HG03469 (cell line): ENCODE measurements at regions not wholly inside any gene's neighbourhood (a gene's known extent, or its start where the extent isn't known, plus 50 kb on each side); places are given as distances from the start of the nearest gene placed in this dataset.

Experiments
- ATAC-seq: cut with Tn5 transposase; IDR thresholded peaks from one replicate; pipeline ENCODE4 v1.9.1; 2021; ENCODE audit warnings: mild to moderate bottlenecking, moderate library complexity, moderate number of reproducible peaks; ENCODE audit not compliant: unreplicated experiment

- ATAC-seq = no peak
Observed at GRCh38 chr2:51888120-51888519, 856.2 kb upstream of the NRXN1 start.

- ATAC-seq = no peak
Observed at GRCh38 chr2:51881673-51882072, 849.7 kb upstream of the NRXN1 start.

GRCh38 chr2:51880153-51880552 lies 848.2 kb upstream of the NRXN1 start:
- no peak for ATAC-seq

DNA sequence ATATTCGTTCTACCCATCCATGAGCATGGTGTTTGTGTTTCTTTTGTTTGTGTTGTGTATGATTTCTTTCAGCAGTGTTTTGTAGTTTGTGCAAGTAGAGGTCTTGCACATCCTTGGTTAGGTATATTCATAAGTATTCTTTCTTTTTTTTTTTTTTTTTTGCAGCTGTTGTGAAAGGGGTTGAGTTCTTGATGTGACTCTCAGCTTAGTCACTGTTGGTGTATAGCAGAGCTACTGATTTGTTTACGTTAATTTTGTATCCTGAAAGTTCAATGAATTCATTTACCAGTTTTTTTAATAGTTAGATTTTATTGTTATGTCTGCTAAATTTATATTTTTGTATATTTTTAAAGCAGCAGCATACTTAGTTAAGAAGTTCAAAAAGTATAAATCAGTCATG lies 834.4 kb upstream of the NRXN1 start:
- ATAC-seq = no peak

DNA sequence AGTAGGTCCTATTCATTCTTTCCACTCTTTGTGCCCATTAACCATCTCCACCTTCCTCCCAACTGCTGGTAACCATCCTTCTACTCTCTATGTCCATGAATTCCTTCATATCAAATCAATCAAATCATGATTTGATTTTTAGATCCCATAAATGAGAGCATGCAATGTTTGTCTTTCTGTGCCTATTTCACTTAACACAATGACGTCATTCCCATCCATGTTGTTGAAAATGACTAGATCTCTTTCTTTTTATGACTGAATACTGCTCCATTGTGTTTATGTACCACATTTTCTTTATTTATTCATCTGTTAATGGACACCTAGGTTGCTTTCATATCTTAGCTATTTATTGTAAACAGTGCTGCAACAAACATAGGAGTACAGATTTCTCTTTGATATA lies 827.3 kb upstream of the NRXN1 start:
- ATAC-seq = no peak

DNA sequence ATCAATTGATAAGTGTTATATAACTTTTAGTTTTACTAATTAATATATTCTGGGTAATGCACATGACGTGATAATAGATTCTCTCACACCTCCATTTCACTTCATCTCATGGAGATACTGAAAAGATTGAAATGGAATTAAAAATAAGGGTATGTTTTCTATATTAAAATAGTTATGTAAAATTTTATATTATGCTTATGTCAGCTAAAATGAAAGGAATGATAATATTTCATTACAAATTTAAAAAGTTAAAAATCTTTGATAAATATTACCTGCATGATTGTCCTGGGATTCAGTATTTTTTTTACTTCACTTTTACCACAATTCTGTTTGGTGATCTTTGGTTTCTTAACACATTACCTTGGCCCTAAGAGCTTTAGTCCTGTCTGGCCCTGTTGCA lies 823.8 kb upstream of the NRXN1 start:
- no peak for ATAC-seq

DNA sequence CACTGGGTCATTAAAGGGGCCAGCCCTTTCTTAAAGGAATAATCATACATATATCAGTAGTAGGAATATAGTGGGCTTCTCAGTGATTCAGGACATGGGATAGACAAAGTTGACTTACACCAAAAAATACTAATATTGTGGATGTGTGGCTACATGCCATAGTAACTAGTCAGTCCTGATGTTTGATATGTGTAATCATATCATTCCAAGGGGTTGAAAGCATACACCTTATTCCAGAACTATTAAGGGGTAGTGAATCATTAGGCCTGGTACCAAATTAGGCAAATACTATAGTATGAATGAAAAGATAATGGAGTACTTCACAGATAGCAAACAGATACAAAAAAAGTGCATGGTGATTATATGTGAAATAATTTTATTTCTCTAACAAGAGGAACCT lies 814.9 kb upstream of the NRXN1 start:
- ATAC-seq = no peak

- ATAC-seq = no peak
Observed at GRCh38 chr2:51846018-51846417, 814.1 kb upstream of the NRXN1 start.

DNA sequence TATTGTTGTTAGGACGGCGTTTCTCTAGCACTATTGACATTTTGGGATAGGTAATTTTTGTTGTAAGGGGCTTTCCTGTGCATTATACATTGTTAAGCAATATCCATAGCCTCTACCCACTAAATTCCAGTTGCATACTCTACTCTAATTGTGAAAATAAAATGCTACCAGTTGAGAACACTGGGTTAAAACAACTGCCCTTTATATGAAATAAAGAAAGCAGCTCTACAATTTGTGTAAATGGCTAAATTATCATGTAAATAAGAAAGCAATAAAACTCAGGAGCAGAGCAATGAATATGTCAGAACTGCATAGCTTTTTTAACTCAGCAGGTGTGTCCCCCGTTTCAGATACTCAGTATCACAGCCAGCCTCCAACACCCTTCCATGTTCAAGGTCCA lies 812.7 kb upstream of the NRXN1 start:
- no peak for ATAC-seq

DNA sequence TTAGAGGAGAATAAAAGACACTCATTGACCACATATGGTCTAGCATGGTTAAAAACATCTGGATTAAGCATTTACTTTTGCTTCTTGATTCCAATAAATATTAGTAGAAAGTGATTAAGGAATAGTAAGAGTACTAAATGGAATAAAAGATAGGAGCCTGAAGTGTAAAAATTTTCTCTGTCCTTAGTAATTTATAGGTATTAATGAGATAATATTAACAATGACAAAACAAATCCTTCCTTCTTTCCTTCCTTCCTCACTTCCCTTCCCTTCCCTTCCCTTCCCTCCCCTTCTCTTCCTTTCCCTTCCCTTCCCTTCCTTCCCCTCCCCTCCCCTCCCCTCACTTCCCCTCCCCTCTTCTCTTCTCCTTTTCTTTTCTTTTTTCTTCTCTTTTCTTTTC lies 797.5 kb upstream of the NRXN1 start:
- no peak for ATAC-seq

- ATAC-seq = no peak
Observed at GRCh38 chr2:51825823-51826222, 793.9 kb upstream of the NRXN1 start.

DNA sequence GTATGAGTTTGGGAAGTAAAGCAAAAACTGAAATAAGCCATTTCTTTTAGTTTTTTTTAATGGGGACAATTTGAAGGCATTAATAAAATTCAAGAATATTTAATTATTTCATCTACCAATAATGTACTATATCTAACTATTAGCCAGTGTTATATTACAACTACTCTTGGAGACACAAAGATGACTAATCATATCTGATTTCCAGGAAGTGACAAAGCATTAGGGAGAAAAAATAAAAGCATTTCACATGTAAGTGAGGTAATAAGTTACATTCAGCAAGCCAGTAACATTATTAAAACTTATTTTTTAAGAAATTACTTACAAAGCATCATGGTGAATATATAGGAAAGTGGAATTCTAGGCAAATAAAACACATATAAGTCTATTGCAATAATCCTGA lies 781.3 kb upstream of the NRXN1 start:
- ATAC-seq = no peak

DNA sequence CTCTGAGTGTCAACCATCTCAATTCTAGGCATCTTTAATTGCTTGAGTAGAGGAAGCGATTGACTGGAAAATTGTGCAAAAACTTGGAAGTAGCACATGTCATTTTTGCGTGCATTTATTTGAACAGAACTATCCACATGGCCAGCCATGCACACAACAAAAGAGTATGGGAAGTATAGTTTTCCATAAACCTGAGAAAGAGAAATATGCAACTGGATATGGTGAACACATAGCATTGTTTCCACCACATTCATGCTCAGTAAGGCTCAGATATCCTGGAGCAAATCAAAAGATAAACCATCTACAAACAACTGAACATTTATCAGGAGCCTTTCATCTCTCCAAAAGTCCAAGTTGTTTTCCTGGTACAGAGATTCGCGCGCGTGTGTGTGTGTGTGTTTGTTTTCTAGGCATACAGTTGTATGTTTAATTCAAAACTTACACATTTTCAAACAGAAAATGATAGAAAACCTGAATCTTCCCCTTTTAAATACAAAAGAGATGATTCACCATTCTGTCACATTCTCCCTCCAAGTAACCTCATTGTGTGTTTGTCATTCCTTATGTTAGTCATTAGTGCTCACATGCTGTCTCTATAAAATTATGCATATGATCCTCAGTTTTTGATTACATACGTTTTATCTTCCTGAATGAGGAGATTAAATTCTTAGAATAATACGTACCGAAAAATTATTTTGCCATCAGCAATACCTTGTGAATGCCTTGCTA lies 780.4 kb upstream of the NRXN1 start:
- no peak for ATAC-seq

DNA sequence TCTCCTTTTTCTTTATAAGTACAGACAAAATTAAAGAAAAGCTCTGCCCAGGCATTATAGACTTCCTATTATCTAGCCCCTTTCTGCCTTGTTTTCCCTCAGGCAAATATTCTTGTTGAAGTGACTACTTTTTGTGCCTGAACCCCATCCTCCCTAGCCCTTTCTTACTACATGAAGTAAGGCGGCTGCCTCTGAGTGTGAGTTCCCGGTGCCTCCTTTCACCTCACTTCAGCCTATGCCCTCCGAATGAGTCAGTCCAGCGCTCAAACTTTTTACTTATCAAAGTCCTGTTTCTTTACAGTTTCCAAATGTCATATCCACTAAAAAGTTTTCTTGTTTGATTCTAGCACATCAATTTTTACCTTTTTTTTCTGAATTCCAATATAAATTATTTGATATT lies 778.3 kb upstream of the NRXN1 start:
- ATAC-seq = no peak

GRCh38 chr2:51807229-51807628 lies 775.3 kb upstream of the NRXN1 start:
- ATAC-seq = no peak

GRCh38 chr2:51795248-51795888 lies 763.4 kb upstream of the NRXN1 start:
- ATAC-seq = no peak

- ATAC-seq = no peak
Observed at GRCh38 chr2:51791496-51791895, 759.6 kb upstream of the NRXN1 start.

DNA sequence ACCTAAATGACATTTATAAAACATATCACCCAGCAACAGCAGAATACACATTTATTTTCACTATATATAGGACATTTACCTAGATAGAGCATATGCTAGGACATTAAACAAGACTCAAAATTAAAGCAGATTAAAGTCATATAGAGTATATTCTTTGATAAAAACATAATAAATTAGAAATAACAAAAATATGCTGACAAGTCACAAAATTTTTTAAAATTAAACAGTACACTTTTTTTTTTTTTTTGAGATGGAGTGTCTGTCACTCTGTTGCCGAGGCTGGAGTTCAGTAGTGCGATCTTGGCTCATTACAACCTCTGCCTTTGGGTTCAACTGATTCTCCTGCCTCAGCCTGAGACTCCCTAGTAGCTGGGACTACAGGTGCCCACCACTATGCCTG lies 758.9 kb upstream of the NRXN1 start:
- ATAC-seq = no peak

- ATAC-seq = no peak
Observed at GRCh38 chr2:51789918-51790317, 758.0 kb upstream of the NRXN1 start.

DNA sequence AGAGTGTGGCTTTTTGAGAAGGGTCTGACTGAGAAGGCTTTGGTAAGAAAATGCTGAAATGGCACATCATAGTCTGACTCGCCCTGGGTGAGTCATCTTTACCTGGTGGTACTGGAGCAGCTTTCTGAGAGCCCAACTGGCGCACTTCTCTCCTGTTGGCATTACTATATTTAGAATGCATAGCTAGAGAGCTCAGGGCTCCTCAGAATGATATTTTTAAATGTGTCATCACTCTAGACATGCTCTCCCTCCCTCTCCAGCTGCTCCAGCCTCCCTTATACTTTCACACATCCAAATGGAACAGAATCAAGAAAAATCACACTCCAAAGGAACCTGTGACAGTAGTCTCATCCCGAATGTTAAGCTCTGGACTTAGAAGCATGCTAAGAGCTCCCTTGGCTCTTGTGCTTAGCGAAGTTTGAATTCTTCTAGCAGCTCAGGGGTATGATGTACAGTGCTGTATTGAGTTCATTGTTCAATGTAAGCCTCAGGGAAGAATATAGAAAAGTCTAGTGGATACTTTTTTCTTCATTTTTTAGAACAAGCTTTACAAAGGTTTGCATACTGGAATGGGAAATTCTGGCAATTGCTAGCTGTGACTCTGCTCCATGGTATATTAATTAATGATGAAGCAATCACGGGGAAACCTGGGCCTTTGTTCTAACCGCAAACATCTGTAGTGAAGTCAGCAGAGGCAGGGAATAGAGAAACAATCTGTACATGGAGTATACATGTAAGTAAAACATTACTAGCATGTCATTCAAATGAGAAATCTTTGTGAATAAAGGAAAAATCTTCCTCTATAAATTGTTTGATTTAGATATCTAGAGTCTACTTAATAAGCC lies 751.2 kb upstream of the NRXN1 start:
- no peak for ATAC-seq

GRCh38 chr2:51781691-51782090 lies 749.8 kb upstream of the NRXN1 start:
- ATAC-seq = no peak

DNA sequence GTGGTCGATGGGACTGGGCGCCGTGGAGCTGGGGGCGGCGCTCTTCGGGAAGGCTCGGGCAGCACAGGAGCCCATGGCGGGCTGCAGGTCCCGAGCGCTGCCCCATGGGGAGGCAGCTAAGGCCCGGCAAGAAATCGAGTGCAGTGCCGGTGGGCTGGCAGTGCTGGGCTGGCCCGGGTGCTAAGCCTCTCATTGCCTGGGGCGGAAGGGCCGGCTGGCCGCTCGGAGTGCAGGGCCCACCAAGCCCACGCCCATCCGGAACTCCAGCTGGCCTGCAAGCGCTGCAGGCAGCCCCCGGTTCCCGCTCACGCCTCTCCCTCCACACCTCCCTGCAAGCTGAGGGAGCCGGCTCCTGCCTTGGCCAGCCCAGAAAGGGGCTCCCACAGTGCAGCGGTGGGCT lies 748.4 kb upstream of the NRXN1 start:
- no peak for ATAC-seq
